VCaP (cell line): ENCODE measurements at regions not wholly inside any gene's neighbourhood (a gene's known extent, or its start where the extent isn't known, plus 50 kb on each side); places are given as distances from the start of the nearest gene placed in this dataset.

Experiments
- H3K27ac ChIP-seq: fragments of 450-650 bp; 2 replicates; pipeline ENCODE4 v1.5.1; 2017
- TF ChIP-seq, protein P1 (sequence below): fragments of 450-650 bp; conservative IDR thresholded peaks from 2 replicates; pipeline ENCODE4 v1.5.1; 2017; ENCODE audit warnings: mild to moderate bottlenecking, moderate library complexity

DNA sequence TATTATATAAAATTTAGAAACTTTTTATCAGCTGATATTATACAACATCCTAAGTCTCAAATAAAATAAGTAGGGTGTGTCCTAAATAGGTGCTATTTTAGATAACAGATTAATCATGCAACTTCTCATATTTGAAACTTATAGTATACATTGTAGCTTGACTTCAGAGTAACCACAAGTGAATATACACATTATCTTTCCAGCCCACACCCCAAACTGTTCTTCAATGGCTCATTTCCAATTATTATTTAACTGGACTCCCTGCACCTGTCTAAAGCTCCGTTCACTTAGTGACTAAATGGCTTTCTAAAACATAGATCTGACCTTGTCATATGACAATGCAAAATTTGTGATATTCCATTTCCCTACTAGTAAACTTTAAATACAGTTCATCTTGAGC is 490.9 kb upstream of the RGMB start:
- no peak overlapping the region for H3K27ac ChIP-seq
- TF ChIP-seq, protein P1, sequence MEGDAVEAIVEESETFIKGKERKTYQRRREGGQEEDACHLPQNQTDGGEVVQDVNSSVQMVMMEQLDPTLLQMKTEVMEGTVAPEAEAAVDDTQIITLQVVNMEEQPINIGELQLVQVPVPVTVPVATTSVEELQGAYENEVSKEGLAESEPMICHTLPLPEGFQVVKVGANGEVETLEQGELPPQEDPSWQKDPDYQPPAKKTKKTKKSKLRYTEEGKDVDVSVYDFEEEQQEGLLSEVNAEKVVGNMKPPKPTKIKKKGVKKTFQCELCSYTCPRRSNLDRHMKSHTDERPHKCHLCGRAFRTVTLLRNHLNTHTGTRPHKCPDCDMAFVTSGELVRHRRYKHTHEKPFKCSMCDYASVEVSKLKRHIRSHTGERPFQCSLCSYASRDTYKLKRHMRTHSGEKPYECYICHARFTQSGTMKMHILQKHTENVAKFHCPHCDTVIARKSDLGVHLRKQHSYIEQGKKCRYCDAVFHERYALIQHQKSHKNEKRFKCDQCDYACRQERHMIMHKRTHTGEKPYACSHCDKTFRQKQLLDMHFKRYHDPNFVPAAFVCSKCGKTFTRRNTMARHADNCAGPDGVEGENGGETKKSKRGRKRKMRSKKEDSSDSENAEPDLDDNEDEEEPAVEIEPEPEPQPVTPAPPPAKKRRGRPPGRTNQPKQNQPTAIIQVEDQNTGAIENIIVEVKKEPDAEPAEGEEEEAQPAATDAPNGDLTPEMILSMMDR, result no peak

DNA sequence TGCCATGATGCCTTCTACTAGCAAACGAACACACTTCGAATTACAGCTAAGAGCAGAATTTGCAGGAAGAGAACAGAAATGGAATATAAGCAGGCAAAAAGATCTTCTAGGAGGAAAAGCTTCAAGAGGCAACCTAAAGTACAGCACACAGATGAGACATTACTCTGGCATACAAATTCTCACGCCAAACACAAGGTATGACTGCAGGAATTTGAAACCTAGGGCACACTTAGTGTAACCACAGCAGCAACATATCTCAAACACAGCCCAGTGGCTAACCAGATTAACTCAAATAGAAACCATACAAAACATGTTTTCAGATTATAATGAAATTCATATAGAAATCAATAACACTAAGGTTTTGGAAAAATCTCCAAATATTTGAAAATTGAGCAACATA is 481.0 kb upstream of the RGMB start:
- TF ChIP-seq, protein P1, result no peak
- H3K27ac ChIP-seq, result no peak overlapping the region

DNA sequence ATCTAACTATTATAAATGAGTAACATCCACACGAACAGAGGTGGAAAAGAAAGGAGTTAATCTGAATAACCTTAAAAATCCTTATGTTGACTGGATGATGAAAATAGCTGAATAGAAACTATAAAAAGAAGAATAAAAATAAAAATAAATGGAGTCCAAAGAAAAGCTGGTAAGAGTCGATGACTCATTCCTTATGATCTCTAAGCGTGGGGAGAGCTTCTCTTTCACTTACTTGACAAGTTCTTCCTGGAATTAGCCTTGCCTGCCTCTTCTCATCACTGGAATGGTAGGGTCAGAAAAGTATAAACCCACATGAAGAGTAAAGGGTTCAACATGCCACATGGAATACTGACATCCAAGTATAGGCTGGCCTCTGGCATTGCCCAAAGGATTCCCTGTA is 477.0 kb upstream of the RGMB start:
- H3K27ac ChIP-seq, result no peak overlapping the region

DNA sequence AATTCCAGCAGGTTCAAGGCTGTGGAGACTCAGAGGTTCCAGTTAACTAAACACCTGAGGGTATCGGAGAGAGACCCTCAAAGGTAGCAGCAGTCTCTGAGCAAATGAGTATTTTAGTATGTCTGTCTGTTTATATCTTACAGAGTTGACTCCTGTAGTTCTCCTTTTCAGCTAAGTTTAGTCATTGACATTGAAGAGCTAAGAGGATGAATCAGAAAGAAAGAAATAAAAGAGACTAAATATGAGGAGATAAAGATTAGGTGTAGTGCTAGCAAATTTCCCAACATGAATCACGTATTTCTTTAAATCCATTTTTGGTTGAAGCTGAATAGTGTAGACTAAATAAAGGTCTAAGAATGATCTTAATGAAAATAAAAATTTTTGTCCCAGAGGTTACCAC is 474.0 kb upstream of the RGMB start:
- TF ChIP-seq, protein P1, result no peak
- H3K27ac ChIP-seq, result no peak overlapping the region

More for the DNA sequence above, 477.0 kb upstream of the RGMB start:
- TF ChIP-seq, protein P1, result no peak

DNA sequence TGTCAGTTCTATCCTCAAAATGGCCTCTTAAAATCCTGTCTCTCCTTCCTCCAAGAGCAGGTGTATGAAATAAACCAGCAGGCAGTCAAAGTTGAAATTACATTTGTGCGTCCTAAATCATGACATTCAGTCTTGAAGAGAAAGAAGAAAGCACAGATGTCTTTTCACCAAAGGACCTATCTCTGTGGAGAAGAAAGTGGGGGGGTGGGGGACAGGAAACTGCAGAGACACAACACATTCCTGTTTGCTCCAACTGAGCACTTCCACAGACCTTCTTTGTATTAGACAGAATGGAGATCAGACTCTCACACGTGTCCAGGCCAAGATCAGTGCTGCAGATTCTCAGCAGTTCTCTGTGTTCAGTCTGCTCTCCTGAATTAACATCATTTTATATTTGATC is 471.9 kb upstream of the RGMB start:
- TF ChIP-seq, protein P1, result no peak
- H3K27ac ChIP-seq, result no peak overlapping the region

DNA sequence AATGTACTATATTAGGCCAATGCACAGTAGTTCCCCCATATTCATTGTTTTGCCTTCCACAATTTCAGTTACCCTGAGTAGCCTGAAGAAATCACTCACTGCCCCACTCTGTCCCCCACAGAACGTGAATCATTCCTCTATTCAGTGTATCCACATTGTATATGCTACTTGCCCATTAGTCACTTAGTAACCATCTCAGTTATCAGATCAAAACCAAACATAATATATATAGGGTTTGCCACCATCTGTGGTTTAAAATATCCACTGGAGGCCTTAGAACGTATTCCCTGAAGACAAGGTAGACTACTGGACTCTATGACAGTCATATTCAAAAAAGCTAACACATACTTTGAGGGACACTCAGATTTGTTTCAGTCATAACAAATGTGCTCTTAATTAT is 465.7 kb upstream of the RGMB start:
- TF ChIP-seq, protein P1, result no peak
- no peak overlapping the region for H3K27ac ChIP-seq

DNA sequence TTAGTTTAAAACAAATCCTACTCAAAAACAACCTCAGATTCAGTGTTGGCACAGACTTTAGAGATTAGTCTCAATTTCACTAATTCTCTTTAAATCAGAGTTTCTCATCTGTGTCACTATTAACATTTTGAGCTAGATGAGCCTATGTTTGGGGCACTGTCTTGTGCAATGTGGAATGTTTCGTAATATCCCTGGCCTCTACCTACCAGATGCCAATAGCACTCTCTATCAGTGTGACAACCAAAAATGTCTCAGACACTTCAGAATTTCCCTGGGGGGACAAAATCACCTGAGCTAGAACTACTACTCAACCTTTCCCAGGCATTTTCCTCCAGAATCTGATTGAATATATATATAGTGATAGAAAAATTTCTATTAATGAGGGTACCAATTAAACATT is 465.2 kb upstream of the RGMB start:
- TF ChIP-seq, protein P1, result no peak
- no peak overlapping the region for H3K27ac ChIP-seq

DNA sequence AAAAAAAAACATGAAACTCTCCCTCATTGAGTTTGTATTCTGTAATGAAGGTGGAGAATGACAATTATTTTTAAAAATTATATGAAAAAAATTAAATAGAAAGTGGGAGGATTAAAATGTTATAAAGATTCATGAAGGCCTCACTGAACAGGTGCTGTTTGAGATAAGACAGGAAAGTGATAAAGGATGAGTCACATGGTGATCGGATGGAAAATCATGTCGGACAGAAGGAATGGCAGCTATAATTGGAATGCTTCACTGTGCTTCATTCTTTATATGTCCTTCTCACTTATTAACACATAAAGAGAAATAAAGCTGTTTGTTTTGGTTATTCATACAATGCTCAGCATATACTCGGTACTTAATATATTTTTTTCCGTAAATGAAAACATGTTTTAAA is 464.5 kb upstream of the RGMB start:
- TF ChIP-seq, protein P1, result no peak
- H3K27ac ChIP-seq, result no peak overlapping the region
